ENCODE measurements at regions not wholly inside any gene's neighbourhood (a gene's known extent, or its start where the extent isn't known, plus 50 kb on each side); places are given as distances from the start of the nearest gene placed in this dataset.

DNA sequence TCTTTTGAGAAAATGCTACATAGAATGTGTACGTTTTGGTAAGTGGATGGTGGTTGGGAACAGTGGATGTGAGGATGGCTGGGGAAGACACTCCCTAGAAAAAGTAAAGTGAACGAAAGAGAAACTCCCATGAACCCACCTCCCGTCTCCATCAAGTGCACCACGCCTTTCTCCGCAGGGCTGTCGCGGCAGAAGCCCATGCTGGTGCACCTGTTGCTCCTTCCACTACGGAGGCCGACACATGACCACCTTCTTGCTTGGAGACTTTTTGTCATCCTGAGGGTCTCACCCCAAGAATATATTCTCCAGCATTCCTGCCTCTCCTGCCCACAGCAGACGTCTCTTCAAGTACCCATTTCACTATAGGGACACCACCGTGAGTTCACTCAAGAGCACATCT, 630.4 kb upstream of the PFKP start:
- Mint-ChIP-seq H3K27me3 (no peaks in the 10 kb centered on the region), H3K4me1 (ENCODE audit: low read depth) (peaks cover 5% of the 10 kb centered on the region), H3K36me3 (ENCODE audit: insufficient read depth) (no peaks in the 10 kb centered on the region), H3K9me3 (ENCODE audit: low read depth) (peaks cover 15% of the 10 kb centered on the region), H3K27ac (no peak overlapping the region), H3K4me3 (ENCODE audit: low read depth) (no peak overlapping the region)
- no peak for DNase-seq (ENCODE audit: low spot score, unreplicated experiment)
- TF ChIP-seq, protein P1, sequence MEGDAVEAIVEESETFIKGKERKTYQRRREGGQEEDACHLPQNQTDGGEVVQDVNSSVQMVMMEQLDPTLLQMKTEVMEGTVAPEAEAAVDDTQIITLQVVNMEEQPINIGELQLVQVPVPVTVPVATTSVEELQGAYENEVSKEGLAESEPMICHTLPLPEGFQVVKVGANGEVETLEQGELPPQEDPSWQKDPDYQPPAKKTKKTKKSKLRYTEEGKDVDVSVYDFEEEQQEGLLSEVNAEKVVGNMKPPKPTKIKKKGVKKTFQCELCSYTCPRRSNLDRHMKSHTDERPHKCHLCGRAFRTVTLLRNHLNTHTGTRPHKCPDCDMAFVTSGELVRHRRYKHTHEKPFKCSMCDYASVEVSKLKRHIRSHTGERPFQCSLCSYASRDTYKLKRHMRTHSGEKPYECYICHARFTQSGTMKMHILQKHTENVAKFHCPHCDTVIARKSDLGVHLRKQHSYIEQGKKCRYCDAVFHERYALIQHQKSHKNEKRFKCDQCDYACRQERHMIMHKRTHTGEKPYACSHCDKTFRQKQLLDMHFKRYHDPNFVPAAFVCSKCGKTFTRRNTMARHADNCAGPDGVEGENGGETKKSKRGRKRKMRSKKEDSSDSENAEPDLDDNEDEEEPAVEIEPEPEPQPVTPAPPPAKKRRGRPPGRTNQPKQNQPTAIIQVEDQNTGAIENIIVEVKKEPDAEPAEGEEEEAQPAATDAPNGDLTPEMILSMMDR (IDR thresholded peaks at IDR 0.05; ENCODE audit: unreplicated experiment): no peak

DNA sequence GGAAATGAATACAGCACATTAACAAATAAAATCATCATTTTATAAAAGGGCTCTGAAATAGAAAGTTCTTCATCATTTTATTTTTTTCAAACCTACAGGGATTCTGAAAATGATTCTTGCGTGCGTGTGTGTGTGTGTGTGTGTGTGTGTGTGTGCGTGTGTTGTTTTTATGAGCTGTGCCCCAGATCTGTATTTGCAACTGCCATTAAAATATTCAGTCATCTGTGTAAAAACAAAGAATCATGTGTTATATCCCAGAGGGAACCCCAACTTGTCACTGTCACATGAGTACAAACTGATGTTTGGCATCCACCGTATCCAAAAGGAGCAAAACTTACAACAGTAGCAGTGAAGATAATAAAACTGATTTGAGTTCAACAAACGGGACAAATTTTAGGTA, 635.4 kb upstream of the PFKP start:
- peaks cover 5% of the 10 kb centered on the region for H3K27me3 Mint-ChIP-seq
- no peak overlapping the region for H3K4me3 Mint-ChIP-seq (ENCODE audit: low read depth)
- no peak overlapping the region for H3K27ac Mint-ChIP-seq
- peaks cover 12% of the 10 kb centered on the region for H3K9me3 Mint-ChIP-seq (ENCODE audit: low read depth)
- no peaks in the 10 kb centered on the region for H3K36me3 Mint-ChIP-seq (ENCODE audit: insufficient read depth)
- no peaks in the 10 kb centered on the region for H3K4me1 Mint-ChIP-seq (ENCODE audit: low read depth)
- TF ChIP-seq, protein P1 (IDR thresholded peaks at IDR 0.05; ENCODE audit: unreplicated experiment): no peak
- no peak for DNase-seq (ENCODE audit: low spot score, unreplicated experiment)

GRCh38 chr10:2427412-2427811, 639.9 kb upstream of the PFKP start:
- Mint-ChIP-seq H3K27ac (no peak overlapping the region), H3K4me1 (ENCODE audit: low read depth) (no peaks in the 10 kb centered on the region), H3K36me3 (ENCODE audit: insufficient read depth) (no peaks in the 10 kb centered on the region), H3K9me3 (ENCODE audit: low read depth) (no peaks in the 10 kb centered on the region), H3K4me3 (ENCODE audit: low read depth) (no peak overlapping the region), H3K27me3 (peaks cover 10% of the 10 kb centered on the region)
- TF ChIP-seq, protein P1 (IDR thresholded peaks at IDR 0.05; ENCODE audit: unreplicated experiment): no peak
- DNase-seq (ENCODE audit: low spot score, unreplicated experiment): no peak

GRCh38 chr10:2425320-2425719, 642.0 kb upstream of the PFKP start:
- Mint-ChIP-seq H3K4me3 (ENCODE audit: low read depth) (no peak overlapping the region), H3K27me3 (peaks cover 10% of the 10 kb centered on the region), H3K4me1 (ENCODE audit: low read depth) (no peaks in the 10 kb centered on the region), H3K36me3 (ENCODE audit: insufficient read depth) (no peaks in the 10 kb centered on the region), H3K27ac (no peak overlapping the region), H3K9me3 (ENCODE audit: low read depth) (no peaks in the 10 kb centered on the region)
- DNase-seq (ENCODE audit: low spot score, unreplicated experiment): no peak
- TF ChIP-seq, protein P1 (IDR thresholded peaks at IDR 0.05; ENCODE audit: unreplicated experiment): no peak

- TF ChIP-seq, protein P1 (IDR thresholded peaks at IDR 0.05; ENCODE audit: unreplicated experiment): no peak
- no peaks in the 10 kb centered on the region for H3K27me3 Mint-ChIP-seq
- no peaks in the 10 kb centered on the region for H3K36me3 Mint-ChIP-seq (ENCODE audit: insufficient read depth)
- DNase-seq (ENCODE audit: low spot score, unreplicated experiment): no peak
- H3K9me3 Mint-ChIP-seq (ENCODE audit: low read depth): peaks cover 6% of the 10 kb centered on the region
- no peak overlapping the region for H3K4me3 Mint-ChIP-seq (ENCODE audit: low read depth)
- H3K4me1 Mint-ChIP-seq (ENCODE audit: low read depth): peaks cover 2% of the 10 kb centered on the region
- no peak overlapping the region for H3K27ac Mint-ChIP-seq
Measured at GRCh38 chr10:2414562-2414961, 652.8 kb upstream of the PFKP start.
